HUES6 (cell line): ENCODE measurements at regions not wholly inside any gene's neighbourhood (a gene's known extent, or its start where the extent isn't known, plus 50 kb on each side); places are given as distances from the start of the nearest gene placed in this dataset.
A peak's percentile ranks its signal among the peaks of the same experiment; 100 is the strongest.
"Not testable (repeated sequence)": the region's sequence is repeated elsewhere in the genome, so short reads cannot be mapped to it uniquely, and the experiment has no call there.

Experiments used
- H3K27ac ChIP-seq: 2 replicates; pipeline ENCODE4 v1.7.0; 2013; ENCODE audit warnings: low read depth, mild to moderate bottlenecking, low read length, inconsistent platforms
- H3K27me3 ChIP-seq: 2 replicates; pipeline ENCODE4 v1.6.1; 2013; ENCODE audit warnings: low read length; ENCODE audit not compliant: control insufficient read depth, insufficient read depth
- H3K36me3 ChIP-seq: 2 replicates; pipeline ENCODE4 v1.6.1; 2013; ENCODE audit warnings: low read length; ENCODE audit not compliant: control insufficient read depth, insufficient read depth
- H3K4me1 ChIP-seq: 2 replicates; pipeline ENCODE4 v1.6.1; 2013; ENCODE audit warnings: low read length; ENCODE audit not compliant: control insufficient read depth, insufficient read depth
- H3K4me3 ChIP-seq: 2 replicates; pipeline ENCODE4 v1.5.1; 2013; ENCODE audit warnings: low read depth, low read length
- H3K9ac ChIP-seq: one replicate; pipeline ENCODE4 v1.6.1; 2013; ENCODE audit warnings: mild to moderate bottlenecking, low read length
- H3K9me3 ChIP-seq: 2 replicates; pipeline ENCODE4 v1.6.1; 2013; ENCODE audit warnings: low read depth, low read length; ENCODE audit not compliant: control insufficient read depth, insufficient read depth

- H3K9ac ChIP-seq: peak overlapping the region; percentile 68
- peak overlapping the region; percentile 89; the same call in 1 of the 2 replicates for H3K27ac ChIP-seq
- not testable (repeated sequence) for H3K4me1 ChIP-seq
Measured at GRCh38 chr2:166641516-166641915, 147.5 kb upstream of the SCN7A start.

DNA sequence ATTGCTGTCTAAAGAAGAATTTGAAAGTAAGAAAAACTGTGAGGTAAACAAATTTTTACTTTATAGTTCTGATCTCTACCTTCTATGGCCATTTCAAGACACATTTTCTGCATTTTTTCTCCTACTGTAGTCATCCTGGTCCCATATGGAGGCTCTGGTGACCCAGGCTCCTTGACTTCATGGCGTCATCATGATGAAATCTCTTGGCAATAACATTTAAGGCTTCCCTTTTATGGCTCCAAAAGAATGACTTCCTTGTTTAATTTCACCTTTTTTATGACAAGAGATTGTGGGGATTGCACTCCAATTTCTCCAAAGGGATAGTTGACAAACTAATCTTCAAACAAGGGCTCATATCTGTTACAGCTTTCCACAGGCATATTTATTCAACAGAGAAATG lies 143.0 kb upstream of the SCN7A start:
- Histone ChIP-seq H3K27ac (no peak overlapping the region), H3K9ac (no peak overlapping the region), H3K4me3 (no peak overlapping the region), H3K36me3 (no peaks in the 10 kb centered on the region), H3K9me3 (peaks cover 4% of the 10 kb centered on the region), H3K4me1 (peaks cover 16% of the 10 kb centered on the region; the same call in 1 of the 2 replicates), H3K27me3 (no peaks in the 10 kb centered on the region)

More at GRCh38 chr2:166641516-166641915, 147.5 kb upstream of the SCN7A start:
- H3K4me3 ChIP-seq: peak overlapping the region; percentile 18; the same call in 1 of the 2 replicates
- H3K36me3 ChIP-seq, H3K9me3 ChIP-seq, H3K27me3 ChIP-seq: not testable (repeated sequence)

DNA sequence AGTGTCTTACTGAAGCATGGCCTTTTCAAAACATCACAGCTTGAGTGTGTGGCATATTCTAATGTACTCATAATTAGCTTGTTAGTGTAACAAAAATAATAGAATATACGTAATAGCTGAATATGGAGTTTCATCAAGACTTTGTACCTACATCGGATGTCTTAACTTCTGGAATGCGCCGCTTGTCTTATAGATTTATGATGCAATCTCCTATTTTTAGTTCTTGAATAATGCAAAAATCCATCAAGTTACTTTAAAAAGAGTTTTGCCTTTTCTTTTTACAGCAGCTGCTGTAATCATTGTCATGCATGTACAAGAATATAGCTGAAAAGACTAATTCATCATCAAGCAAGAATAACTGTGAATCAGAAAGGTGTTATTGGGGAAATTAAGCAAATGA lies 140.7 kb upstream of the SCN7A start:
- no peak overlapping the region for H3K27ac ChIP-seq
- H3K36me3 ChIP-seq: no peaks in the 10 kb centered on the region
- no peaks in the 10 kb centered on the region; the same call in 1 of the 2 replicates for H3K9me3 ChIP-seq
- no peak overlapping the region for H3K9ac ChIP-seq
- no peak overlapping the region for H3K4me3 ChIP-seq
- no peaks in the 10 kb centered on the region for H3K27me3 ChIP-seq
- peaks cover 8% of the 10 kb centered on the region; the same call in 1 of the 2 replicates for H3K4me1 ChIP-seq

GRCh38 chr2:166632616-166633015 lies 138.6 kb upstream of the SCN7A start:
- no peak overlapping the region for H3K27ac ChIP-seq
- peaks cover 20% of the 10 kb centered on the region for H3K4me1 ChIP-seq
- H3K9ac ChIP-seq: no peak overlapping the region
- H3K9me3 ChIP-seq: no peaks in the 10 kb centered on the region; the same call in 1 of the 2 replicates
- H3K36me3 ChIP-seq: no peaks in the 10 kb centered on the region
- no peaks in the 10 kb centered on the region for H3K27me3 ChIP-seq
- H3K4me3 ChIP-seq: no peak overlapping the region

- Histone ChIP-seq H3K9ac (peak overlapping the region; percentile 18), H3K27ac (no peak overlapping the region), H3K9me3 (peaks cover 4% of the 10 kb centered on the region; the same call in 1 of the 2 replicates), H3K4me3 (no peak overlapping the region), H3K27me3 (no peaks in the 10 kb centered on the region), H3K4me1 (peaks cover 20% of the 10 kb centered on the region), H3K36me3 (no peaks in the 10 kb centered on the region)
Measured at GRCh38 chr2:166628478-166629136, 134.6 kb upstream of the SCN7A start.

- H3K27ac ChIP-seq: no peak overlapping the region
- H3K9ac ChIP-seq: no peak overlapping the region
- no peaks in the 10 kb centered on the region for H3K36me3 ChIP-seq
- no peaks in the 10 kb centered on the region for H3K27me3 ChIP-seq
- no peak overlapping the region for H3K4me3 ChIP-seq
- peaks cover 19% of the 10 kb centered on the region for H3K4me1 ChIP-seq
- peaks cover 4% of the 10 kb centered on the region; the same call in 1 of the 2 replicates for H3K9me3 ChIP-seq
Measured at GRCh38 chr2:166627893-166628292, 133.8 kb upstream of the SCN7A start.

- no peaks in the 10 kb centered on the region for H3K36me3 ChIP-seq
- H3K27ac ChIP-seq: no peak overlapping the region
- H3K9me3 ChIP-seq: peaks cover 8% of the 10 kb centered on the region; the same call in 1 of the 2 replicates
- no peak overlapping the region for H3K4me3 ChIP-seq
- no peaks in the 10 kb centered on the region for H3K27me3 ChIP-seq
- H3K4me1 ChIP-seq: peaks cover 12% of the 10 kb centered on the region
- no peak overlapping the region for H3K9ac ChIP-seq
Measured at GRCh38 chr2:166625670-166626069, 131.6 kb upstream of the SCN7A start.

DNA sequence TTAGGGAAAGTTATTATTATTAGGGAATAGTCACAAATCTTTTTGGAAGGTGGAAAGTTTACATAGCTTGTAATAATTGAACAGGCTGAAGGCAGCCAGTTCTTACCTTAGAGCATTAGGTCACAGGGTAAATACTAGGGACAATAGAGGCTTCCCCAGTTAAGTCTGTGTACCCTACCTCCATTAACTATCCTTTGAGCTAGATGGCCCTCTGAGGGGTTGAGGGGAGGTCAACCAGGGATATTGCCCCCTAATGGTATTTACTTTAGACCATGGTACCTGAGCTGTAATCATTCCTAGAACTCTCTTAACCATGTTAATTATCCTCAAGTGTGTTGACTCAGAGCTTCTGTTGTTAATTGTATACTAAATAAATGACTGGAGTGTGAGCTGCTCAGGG lies 120.5 kb upstream of the SCN7A start:
- Histone ChIP-seq H3K4me3 (no peak overlapping the region), H3K27me3 (no peaks in the 10 kb centered on the region), H3K4me1 (peaks cover 18% of the 10 kb centered on the region), H3K9ac (no peak overlapping the region), H3K9me3 (peaks cover 11% of the 10 kb centered on the region; the same call in 1 of the 2 replicates), H3K27ac (no peak overlapping the region), H3K36me3 (no peaks in the 10 kb centered on the region)

- H3K9ac ChIP-seq: no peak overlapping the region
- H3K27me3 ChIP-seq: no peaks in the 10 kb centered on the region
- H3K36me3 ChIP-seq: no peaks in the 10 kb centered on the region
- H3K4me1 ChIP-seq: peaks cover 18% of the 10 kb centered on the region
- H3K9me3 ChIP-seq: peaks cover 11% of the 10 kb centered on the region; the same call in 1 of the 2 replicates
- no peak overlapping the region for H3K4me3 ChIP-seq
- no peak overlapping the region for H3K27ac ChIP-seq
Measured at GRCh38 chr2:166614029-166614428, 120.0 kb upstream of the SCN7A start.

DNA sequence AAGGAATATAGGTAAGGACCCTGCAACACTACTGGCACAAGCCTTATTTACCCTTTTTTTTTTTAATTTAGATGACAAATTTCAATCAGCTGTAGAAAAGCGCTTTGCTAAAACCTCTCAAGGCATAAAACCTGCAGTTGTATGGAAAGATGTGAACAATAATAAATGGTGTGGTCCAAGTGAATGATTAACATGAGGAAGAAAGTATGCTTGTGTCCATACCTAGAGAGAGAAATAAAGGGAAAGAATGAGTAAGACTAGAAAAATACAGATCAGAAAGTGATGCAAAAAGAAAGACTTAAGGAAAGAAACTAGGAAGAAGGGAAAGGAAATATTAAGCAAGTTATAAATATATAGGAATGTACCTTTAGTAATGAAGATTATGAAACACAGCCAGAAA lies 119.2 kb upstream of the SCN7A start:
- peaks cover 24% of the 10 kb centered on the region for H3K4me1 ChIP-seq

GRCh38 chr2:166612214-166612613 lies 118.2 kb upstream of the SCN7A start:
- no peaks in the 10 kb centered on the region for H3K36me3 ChIP-seq
- H3K27ac ChIP-seq: no peak overlapping the region
- H3K4me1 ChIP-seq: peaks cover 24% of the 10 kb centered on the region
- H3K9me3 ChIP-seq: no peaks in the 10 kb centered on the region
- no peak overlapping the region for H3K4me3 ChIP-seq
- no peak overlapping the region for H3K9ac ChIP-seq
- H3K27me3 ChIP-seq: no peaks in the 10 kb centered on the region

More for the DNA sequence above, 119.2 kb upstream of the SCN7A start:
- peaks cover 3% of the 10 kb centered on the region; the same call in 1 of the 2 replicates for H3K9me3 ChIP-seq
- H3K4me3 ChIP-seq: no peak overlapping the region
- no peaks in the 10 kb centered on the region for H3K36me3 ChIP-seq
- no peak overlapping the region for H3K27ac ChIP-seq
- no peaks in the 10 kb centered on the region for H3K27me3 ChIP-seq
- H3K9ac ChIP-seq: no peak overlapping the region
